Fibroblast of lung (primary cell): ENCODE measurements at regions not wholly inside any gene's neighbourhood (a gene's known extent, or its start where the extent isn't known, plus 50 kb on each side); places are given as distances from the start of the nearest gene placed in this dataset.

ENCODE experiments used
- DNase-seq, 2 donors: peaks; one replicate each; pipeline versions ENCODE4 v3.0.0 to v3.0.0-alpha.2; 2010; ENCODE audit warnings: low read depth in 2 of 2
- H2AFZ ChIP-seq: 2 replicates; pipeline ENCODE4 v1.5.1; 2012; ENCODE audit warnings: low read length, control low read depth, inconsistent platforms
- H3K27ac ChIP-seq: 2 replicates; pipeline ENCODE4 v1.5.1; 2011; ENCODE audit warnings: low read length, control low read depth; ENCODE audit not compliant: insufficient read depth
- H3K27me3 ChIP-seq: 2 replicates; pipeline ENCODE4 v1.5.1; 2011; ENCODE audit warnings: mild to moderate bottlenecking, low read length; ENCODE audit not compliant: control insufficient read depth, insufficient read depth
- H3K36me3 ChIP-seq: 2 replicates; pipeline ENCODE4 v1.5.1; 2011; ENCODE audit warnings: low read length; ENCODE audit not compliant: control insufficient read depth, insufficient read depth
- H3K4me1 ChIP-seq: 2 replicates; pipeline ENCODE4 v1.5.1; 2011; ENCODE audit warnings: low read length; ENCODE audit not compliant: control insufficient read depth, insufficient read depth; ENCODE audit errors: extremely low read depth
- H3K4me2 ChIP-seq: 2 replicates; pipeline ENCODE4 v1.5.1; 2011; ENCODE audit warnings: low read length, control low read depth; ENCODE audit not compliant: insufficient read depth; ENCODE audit errors: extremely low read depth
- H3K4me3 ChIP-seq, 4 experiments: fragments of 200-600 bp in 1 of 4; sonication (generic) in 1 of 4; replicated peaks in 1 of 4; 2 replicates each; pipeline ENCODE4 v1.5.1; 2011 to 2016; ENCODE audit warnings: low read length in 4 of 4, low read depth in 3 of 4, mild to moderate bottlenecking in 3 of 4, control low read depth in 2 of 4, inconsistent platforms in 1 of 4, mixed read lengths in 1 of 4; ENCODE audit not compliant: insufficient read depth in 1 of 4; ENCODE audit errors: control extremely low read depth in 1 of 4
- H3K79me2 ChIP-seq: 2 replicates; pipeline ENCODE4 v1.5.1; 2012; ENCODE audit warnings: mild to moderate bottlenecking, low read length, inconsistent platforms; ENCODE audit not compliant: control insufficient read depth, insufficient read depth
- H3K9ac ChIP-seq: 2 replicates; pipeline ENCODE4 v1.5.1; 2011; ENCODE audit warnings: mild to moderate bottlenecking, low read length, control low read depth; ENCODE audit not compliant: insufficient read depth
- H3K9me3 ChIP-seq: 2 replicates; pipeline ENCODE4 v1.5.1; 2012; ENCODE audit warnings: low read depth, low read length; ENCODE audit not compliant: control insufficient read depth, insufficient read depth
- H4K20me1 ChIP-seq: 2 replicates; pipeline ENCODE4 v1.5.1; 2011; ENCODE audit warnings: low read length; ENCODE audit not compliant: control insufficient read depth, insufficient read depth; ENCODE audit errors: extremely low read depth
- CTCF ChIP-seq, 2 donors: IDR thresholded peaks in 1 of 2; conservative IDR thresholded peaks in 1 of 2; 1 replicate in 1 of 2; 2 replicates in 1 of 2; pipeline ENCODE4 v1.5.1; 2011 to 2012; ENCODE audit warnings: low read length in 2 of 2, control low read depth in 1 of 2, inconsistent platforms in 1 of 2, low read depth in 1 of 2, mild to moderate bottlenecking in 1 of 2
- EZH2 ChIP-seq: IDR thresholded peaks from 2 replicates; pipeline ENCODE4 v1.5.1; 2012; ENCODE audit warnings: low read length, control low read depth, mild to moderate bottlenecking; ENCODE audit errors: missing control alignments

- H3K9ac ChIP-seq, result no peak overlapping the region
- H3K79me2 ChIP-seq, result no peaks in the 10 kb centered on the region
- no peak for DNase-seq
- no peaks in the 10 kb centered on the region for H3K9me3 ChIP-seq
- no peaks in the 10 kb centered on the region for H4K20me1 ChIP-seq
- H2AFZ ChIP-seq, result no peak overlapping the region
- H3K4me3 ChIP-seq, result no peak overlapping the region
- H3K36me3 ChIP-seq, result no peaks in the 10 kb centered on the region
- TF ChIP-seq CTCF (conservative IDR thresholded peaks at IDR 0.05 in 1 of 2, IDR thresholded peaks at IDR 0.05 in 1 of 2; ENCODE audit: low read depth in 1 of 2, low read length in 2 of 2) (no peak), EZH2 (no peak)
- H3K4me2 ChIP-seq, result no peak overlapping the region
- H3K4me1 ChIP-seq, result peaks cover 2% of the 10 kb centered on the region
- peak overlapping the region; percentile 30 for H3K27ac ChIP-seq
- H3K27me3 ChIP-seq, result no peaks in the 10 kb centered on the region
These were observed 54.0 kb upstream of the SPATA31D4 start for GRCh38 chr9:81874250-81874649.

GRCh38 chr9:81874931-81875330 is 53.3 kb upstream of the SPATA31D4 start:
- Histone ChIP-seq H4K20me1 (no peaks in the 10 kb centered on the region), H3K4me2 (no peak overlapping the region), H3K9me3 (no peaks in the 10 kb centered on the region), H3K27ac (peak overlapping the region; percentile 30), H3K79me2 (no peaks in the 10 kb centered on the region), H3K9ac (no peak overlapping the region), H3K4me3 (no peak overlapping the region), H3K27me3 (no peaks in the 10 kb centered on the region), H3K4me1 (peaks cover 2% of the 10 kb centered on the region), H2AFZ (peak overlapping the region; percentile 44), H3K36me3 (no peaks in the 10 kb centered on the region)
- TF ChIP-seq CTCF (conservative IDR thresholded peaks at IDR 0.05 in 1 of 2, IDR thresholded peaks at IDR 0.05 in 1 of 2; ENCODE audit: low read depth in 1 of 2, low read length in 2 of 2), result no peak
- TF ChIP-seq EZH2, result no peak
- DNase-seq, result peak; percentile 87 to 91

- Histone ChIP-seq H3K27ac (no peak overlapping the region), H3K27me3 (no peaks in the 10 kb centered on the region), H3K36me3 (no peaks in the 10 kb centered on the region), H3K4me3 (no peak overlapping the region), H3K4me1 (peaks cover 2% of the 10 kb centered on the region), H3K79me2 (no peaks in the 10 kb centered on the region), H3K9ac (no peak overlapping the region), H3K9me3 (no peaks in the 10 kb centered on the region), H2AFZ (no peak overlapping the region), H3K4me2 (no peak overlapping the region), H4K20me1 (no peaks in the 10 kb centered on the region)
- TF ChIP-seq EZH2 (no peak), CTCF (conservative IDR thresholded peaks at IDR 0.05 in 1 of 2, IDR thresholded peaks at IDR 0.05 in 1 of 2; ENCODE audit: low read depth in 1 of 2, low read length in 2 of 2) (no peak)
- no peak for DNase-seq
These were observed 51.2 kb upstream of the SPATA31D4 start for GRCh38 chr9:81877047-81877446.
